ENCODE measurements at regions not wholly inside any gene's neighbourhood (a gene's known extent, or its start where the extent isn't known, plus 50 kb on each side); places are given as distances from the start of the nearest gene placed in this dataset.
"Not testable (repeated sequence)": the region's sequence is repeated elsewhere in the genome, so short reads cannot be mapped to it uniquely, and the experiment has no call there.

GRCh38 chr10:44252631-44253030 is 132.3 kb downstream of the CXCL12 start:
- H3K27me3 Mint-ChIP-seq; H3K36me3 Mint-ChIP-seq; H3K4me1 Mint-ChIP-seq; DNase-seq; ATAC-seq (replicated peaks); H3K9me3 Mint-ChIP-seq; H3K27ac Mint-ChIP-seq; H3K4me3 Mint-ChIP-seq: not testable (repeated sequence)

- not testable (repeated sequence) for H3K27me3 Mint-ChIP-seq; DNase-seq; ATAC-seq (replicated peaks); H3K27ac Mint-ChIP-seq; H3K36me3 Mint-ChIP-seq; H3K4me1 Mint-ChIP-seq; H3K4me3 Mint-ChIP-seq
- H3K9me3 Mint-ChIP-seq: peaks cover 4 to 14% of the 10 kb centered on the region in 2 donors
These were observed 135.0 kb downstream of the CXCL12 start for GRCh38 chr10:44249933-44250332.

GRCh38 chr10:44249490-44249889 is 135.4 kb downstream of the CXCL12 start:
- H3K4me1 Mint-ChIP-seq: peaks cover 0 to 1% of the 10 kb centered on the region in 2 donors
- no peaks in the 10 kb centered on the region for H3K36me3 Mint-ChIP-seq
- no peak overlapping the region for H3K4me3 Mint-ChIP-seq
- DNase-seq: no peak
- ATAC-seq (replicated peaks): no peak
- no peaks in the 10 kb centered on the region for H3K27me3 Mint-ChIP-seq
- peaks cover 4 to 14% of the 10 kb centered on the region in 2 donors for H3K9me3 Mint-ChIP-seq
- no peak overlapping the region for H3K27ac Mint-ChIP-seq

GRCh38 chr10:44246700-44247099 is 138.2 kb downstream of the CXCL12 start:
- peaks cover 8 to 15% of the 10 kb centered on the region in 2 donors for H3K9me3 Mint-ChIP-seq
- H3K4me3 Mint-ChIP-seq; DNase-seq; H3K4me1 Mint-ChIP-seq; ATAC-seq (replicated peaks); H3K36me3 Mint-ChIP-seq; H3K27ac Mint-ChIP-seq; H3K27me3 Mint-ChIP-seq: not testable (repeated sequence)

- not testable (repeated sequence) for ATAC-seq (replicated peaks); DNase-seq; H3K27me3 Mint-ChIP-seq; H3K4me1 Mint-ChIP-seq; H3K36me3 Mint-ChIP-seq; H3K4me3 Mint-ChIP-seq; H3K27ac Mint-ChIP-seq
- H3K9me3 Mint-ChIP-seq: peaks cover 8 to 15% of the 10 kb centered on the region in 2 donors
These were observed 138.6 kb downstream of the CXCL12 start for GRCh38 chr10:44246287-44246686.

GRCh38 chr10:44245601-44245938 is 139.3 kb downstream of the CXCL12 start:
- no peak overlapping the region for H3K4me3 Mint-ChIP-seq
- ATAC-seq (replicated peaks) (no peak), DNase-seq (no peak)
- no peaks in the 10 kb centered on the region for H3K27me3 Mint-ChIP-seq
- H3K9me3 Mint-ChIP-seq: peaks cover 5 to 13% of the 10 kb centered on the region in 2 donors
- no peaks in the 10 kb centered on the region for H3K36me3 Mint-ChIP-seq
- no peak overlapping the region for H3K27ac Mint-ChIP-seq
- peaks cover 0 to 1% of the 10 kb centered on the region in 2 donors for H3K4me1 Mint-ChIP-seq

- no peak overlapping the region for H3K27ac Mint-ChIP-seq
- H3K36me3 Mint-ChIP-seq: no peaks in the 10 kb centered on the region
- no peak for ATAC-seq (replicated peaks)
- H3K4me1 Mint-ChIP-seq: peaks cover 0 to 1% of the 10 kb centered on the region in 2 donors
- no peak overlapping the region for H3K4me3 Mint-ChIP-seq
- H3K9me3 Mint-ChIP-seq: peaks cover 5 to 13% of the 10 kb centered on the region in 2 donors
- no peaks in the 10 kb centered on the region for H3K27me3 Mint-ChIP-seq
- DNase-seq: no peak
These were observed 139.9 kb downstream of the CXCL12 start for GRCh38 chr10:44244745-44245600.

GRCh38 chr10:44243851-44244510 is 140.9 kb downstream of the CXCL12 start:
- Mint-ChIP-seq H3K4me1 (peaks cover 0 to 1% of the 10 kb centered on the region in 2 donors), H3K27ac (no peak overlapping the region), H3K27me3 (no peaks in the 10 kb centered on the region), H3K36me3 (no peaks in the 10 kb centered on the region), H3K9me3 (peaks cover 8 to 15% of the 10 kb centered on the region in 2 donors), H3K4me3 (no peak overlapping the region)
- DNase-seq (no peak), ATAC-seq (replicated peaks) (no peak)

- Mint-ChIP-seq H3K4me1 (no peaks in the 10 kb centered on the region), H3K9me3 (peaks cover 12 to 16% of the 10 kb centered on the region in 2 donors), H3K27me3 (no peaks in the 10 kb centered on the region), H3K4me3 (no peak overlapping the region), H3K27ac (no peak overlapping the region), H3K36me3 (no peaks in the 10 kb centered on the region)
- ATAC-seq (replicated peaks) (no peak), DNase-seq (no peak)
These were observed 142.1 kb downstream of the CXCL12 start for GRCh38 chr10:44242826-44243225.

GRCh38 chr10:44242091-44242490 is 142.8 kb downstream of the CXCL12 start:
- no peak for ATAC-seq (replicated peaks)
- H3K4me3 Mint-ChIP-seq: no peak overlapping the region
- H3K9me3 Mint-ChIP-seq: peaks cover 12 to 14% of the 10 kb centered on the region in 2 donors
- no peak for DNase-seq
- H3K27me3 Mint-ChIP-seq: no peaks in the 10 kb centered on the region
- no peaks in the 10 kb centered on the region for H3K36me3 Mint-ChIP-seq
- H3K4me1 Mint-ChIP-seq: no peaks in the 10 kb centered on the region
- no peak overlapping the region for H3K27ac Mint-ChIP-seq

- H3K36me3 Mint-ChIP-seq: no peaks in the 10 kb centered on the region
- H3K4me3 Mint-ChIP-seq: no peak overlapping the region
- H3K4me1 Mint-ChIP-seq: no peaks in the 10 kb centered on the region
- DNase-seq: no peak
- no peak overlapping the region for H3K27ac Mint-ChIP-seq
- no peaks in the 10 kb centered on the region for H3K27me3 Mint-ChIP-seq
- H3K9me3 Mint-ChIP-seq: peaks cover 11 to 12% of the 10 kb centered on the region in 2 donors
- no peak for ATAC-seq (replicated peaks)
These were observed 144.2 kb downstream of the CXCL12 start for GRCh38 chr10:44240584-44241205.

GRCh38 chr10:44238212-44238611 is 146.7 kb downstream of the CXCL12 start:
- peaks cover 9 to 12% of the 10 kb centered on the region in 2 donors for H3K9me3 Mint-ChIP-seq
- no peak overlapping the region for H3K4me3 Mint-ChIP-seq
- no peaks in the 10 kb centered on the region for H3K4me1 Mint-ChIP-seq
- DNase-seq (no peak), ATAC-seq (replicated peaks) (no peak)
- no peaks in the 10 kb centered on the region for H3K27me3 Mint-ChIP-seq
- no peak overlapping the region for H3K27ac Mint-ChIP-seq
- no peaks in the 10 kb centered on the region for H3K36me3 Mint-ChIP-seq

GRCh38 chr10:44237364-44238049 is 147.4 kb downstream of the CXCL12 start:
- Mint-ChIP-seq H3K4me1 (no peaks in the 10 kb centered on the region), H3K4me3 (no peak overlapping the region), H3K27ac (no peak overlapping the region), H3K9me3 (peaks cover 8% of the 10 kb centered on the region in 2 donors), H3K36me3 (no peaks in the 10 kb centered on the region), H3K27me3 (no peaks in the 10 kb centered on the region)
- ATAC-seq (replicated peaks): no peak
- no peak for DNase-seq

- DNase-seq (no peak), ATAC-seq (replicated peaks) (no peak)
- H3K9me3 Mint-ChIP-seq: peaks cover 9 to 11% of the 10 kb centered on the region in 2 donors
- no peaks in the 10 kb centered on the region for H3K4me1 Mint-ChIP-seq
- no peaks in the 10 kb centered on the region for H3K36me3 Mint-ChIP-seq
- H3K27me3 Mint-ChIP-seq: no peaks in the 10 kb centered on the region
- H3K4me3 Mint-ChIP-seq: no peak overlapping the region
- no peak overlapping the region for H3K27ac Mint-ChIP-seq
These were observed 149.5 kb downstream of the CXCL12 start for GRCh38 chr10:44235363-44235762.

Data from stimulated activated naive B cell treated with anti-CD40 and anti-IgM and Interleukin-4, amounts not matched to agents 10 μg/mL and 1 μg/mL and 100 μg/mL, for 72 hours (primary cell).